SU-DHL-6 (cell line): ENCODE measurements at regions not wholly inside any gene's neighbourhood (a gene's known extent, or its start where the extent isn't known, plus 50 kb on each side); places are given as distances from the start of the nearest gene placed in this dataset.

Experiments
- CTCF ChIP-seq: fragments of 200-600 bp; sonication (generic); IDR thresholded peaks from one replicate; pipeline ENCODE4 v1.5.1; 2017; ENCODE audit warnings: antibody characterized with exemption, mild to moderate bottlenecking, low read length, moderate library complexity; ENCODE audit not compliant: insufficient read depth, poor library complexity, severe bottlenecking
- EZH2phosphoT487 ChIP-seq: fragments of 200-600 bp; sonication (generic), shearing (Covaris generic); conservative IDR thresholded peaks from 2 replicates; pipeline ENCODE4 v1.6.1; 2018; ENCODE audit warnings: mild to moderate bottlenecking, antibody characterized with exemption, low read length, moderate library complexity, mixed read lengths

DNA sequence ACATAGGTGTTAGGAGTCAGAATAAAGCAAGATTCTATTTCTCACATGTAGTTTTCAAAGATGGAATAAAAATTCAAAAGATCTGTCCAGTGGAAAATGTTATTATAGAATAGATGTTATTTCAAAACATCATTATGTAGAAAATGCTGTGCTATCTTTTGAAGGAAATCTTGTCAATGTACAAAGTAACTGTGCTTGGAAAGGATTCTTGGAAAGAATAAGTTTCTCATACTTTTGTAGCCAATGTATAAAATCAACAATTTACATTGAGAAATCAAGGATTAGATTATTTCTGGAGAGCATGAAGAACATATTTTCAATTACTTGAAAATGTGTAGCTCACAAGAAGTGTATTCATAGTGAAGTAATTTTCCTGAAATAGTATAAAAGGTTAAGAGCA, 532.5 kb upstream of the MGAT4C start:
- TF ChIP-seq CTCF (no peak), EZH2phosphoT487 (no peak)
